HepG2 (cell line): ENCODE measurements at regions not wholly inside any gene's neighbourhood (a gene's known extent, or its start where the extent isn't known, plus 50 kb on each side); places are given as distances from the start of the nearest gene placed in this dataset.

Source experiments
- CTCF ChIP-seq: sonication (generic); formaldehyde crosslinking; IDR thresholded peaks from 2 replicates; pipeline ENCODE4 v1.5.0; 2020; ENCODE audit warnings: mild to moderate bottlenecking, missing genetic modification reagents, moderate library complexity
- E2F2 ChIP-seq: sonication (generic); formaldehyde crosslinking; IDR thresholded peaks from 2 replicates; pipeline ENCODE4 v1.4.0; 2020; ENCODE audit warnings: missing genetic modification reagents, borderline replicate concordance
- FIP1L1 ChIP-seq: fragments of 200-400 bp; formaldehyde crosslinking; IDR thresholded peaks from 2 replicates; pipeline ENCODE4 v1.6.1; 2018; ENCODE audit warnings: low read depth, mild to moderate bottlenecking, low read length, moderate library complexity, borderline replicate concordance; ENCODE audit not compliant: insufficient read depth
- JUN ChIP-seq: sonication (generic); formaldehyde crosslinking; IDR thresholded peaks from 2 replicates; pipeline ENCODE4 v1.4.0; 2020; ENCODE audit warnings: mild to moderate bottlenecking, missing genetic modification reagents
- POLR2AphosphoS5 ChIP-seq: IDR thresholded peaks from 2 replicates; pipeline ENCODE4 v1.6.1; 2012; ENCODE audit warnings: low read depth, low read length
- PRDM15 ChIP-seq: sonication (generic); formaldehyde crosslinking; IDR thresholded peaks from 2 replicates; pipeline ENCODE4 v1.4.0; 2020; ENCODE audit warnings: missing genetic modification reagents
- TSC22D2 ChIP-seq: sonication (generic); formaldehyde crosslinking; IDR thresholded peaks from 2 replicates; pipeline ENCODE4 v1.5.1; 2020; ENCODE audit warnings: missing genetic modification reagents, mild to moderate bottlenecking, borderline replicate concordance
- XRCC5 ChIP-seq: fragments of 200-400 bp; formaldehyde crosslinking; optimal IDR thresholded peaks from 2 replicates; pipeline ENCODE3; 2017; ENCODE audit warnings: mild to moderate bottlenecking, low read length
- ZHX1 ChIP-seq: sonication (generic); formaldehyde crosslinking; IDR thresholded peaks from 2 replicates; pipeline ENCODE4 v1.8.1; 2022; ENCODE audit warnings: low read depth, mild to moderate bottlenecking, missing genetic modification reagents
- ZNF784 ChIP-seq: sonication (generic); formaldehyde crosslinking; IDR thresholded peaks from 2 replicates; pipeline ENCODE4 v1.5.1; 2020; ENCODE audit warnings: missing genetic modification reagents, mild to moderate bottlenecking, borderline replicate concordance

- TF ChIP-seq ZNF784 (CRISPR knock-in tag) (no peak), PRDM15 (CRISPR knock-in tag) (no peak), FIP1L1 (no peak), XRCC5 (no peak), CTCF (CRISPR knock-in tag) (no peak), TSC22D2 (CRISPR knock-in tag) (no peak), ZHX1 (no peak), E2F2 (no peak), JUN (no peak), POLR2AphosphoS5 (no peak)
Observed at GRCh38 chr16:35735403-35736251, 2276.2 kb downstream of the TP53TG3F start.
